ENCODE measurements at regions not wholly inside any gene's neighbourhood (a gene's known extent, or its start where the extent isn't known, plus 50 kb on each side); places are given as distances from the start of the nearest gene placed in this dataset.
"Not testable (repeated sequence)": the region's sequence is repeated elsewhere in the genome, so short reads cannot be mapped to it uniquely, and the experiment has no call there.

- not testable (repeated sequence) for H3K4me1 ChIP-seq (ENCODE audit: control insufficient read depth, insufficient read depth, low read length, poor library complexity, severe bottlenecking); DNase-seq; H3K9me3 ChIP-seq (ENCODE audit: control insufficient read depth, low read length); H3K27me3 ChIP-seq (replicated peaks; ENCODE audit: control insufficient read depth, insufficient read depth, low read length, poor library complexity, severe bottlenecking); H3K4me3 ChIP-seq (ENCODE audit: insufficient read depth, low read depth, low read length, poor library complexity, severe bottlenecking); H3K36me3 ChIP-seq (ENCODE audit: control insufficient read depth, insufficient read depth, low read length); H3K27ac ChIP-seq (ENCODE audit: insufficient read depth, low read length, poor library complexity, severe bottlenecking)
Observed at GRCh38 chr1:65087519-65087918, 60.5 kb upstream of the AK4 start.

- H3K4me1 ChIP-seq (ENCODE audit: control insufficient read depth, insufficient read depth, low read length, poor library complexity, severe bottlenecking): no peaks in the 10 kb centered on the region
- no peaks in the 10 kb centered on the region for H3K36me3 ChIP-seq (ENCODE audit: control insufficient read depth, insufficient read depth, low read length)
- H3K4me3 ChIP-seq (ENCODE audit: insufficient read depth, low read depth, low read length, poor library complexity, severe bottlenecking): no peak overlapping the region
- H3K27me3 ChIP-seq (replicated peaks; ENCODE audit: control insufficient read depth, insufficient read depth, low read length, poor library complexity, severe bottlenecking): no peaks in the 10 kb centered on the region
- no peak for DNase-seq
- H3K27ac ChIP-seq (ENCODE audit: insufficient read depth, low read length, poor library complexity, severe bottlenecking): no peak overlapping the region
- no peaks in the 10 kb centered on the region for H3K9me3 ChIP-seq (ENCODE audit: control insufficient read depth, low read length)
Observed at GRCh38 chr1:65090406-65090805, 57.6 kb upstream of the AK4 start.

- H3K4me3 ChIP-seq (ENCODE audit: insufficient read depth, low read depth, low read length, poor library complexity, severe bottlenecking): no peak overlapping the region
- H3K4me1 ChIP-seq (ENCODE audit: control insufficient read depth, insufficient read depth, low read length, poor library complexity, severe bottlenecking): no peaks in the 10 kb centered on the region
- no peaks in the 10 kb centered on the region for H3K27me3 ChIP-seq (replicated peaks; ENCODE audit: control insufficient read depth, insufficient read depth, low read length, poor library complexity, severe bottlenecking)
- no peak overlapping the region for H3K27ac ChIP-seq (ENCODE audit: insufficient read depth, low read length, poor library complexity, severe bottlenecking)
- no peak for DNase-seq
- no peaks in the 10 kb centered on the region for H3K36me3 ChIP-seq (ENCODE audit: control insufficient read depth, insufficient read depth, low read length)
- no peaks in the 10 kb centered on the region for H3K9me3 ChIP-seq (ENCODE audit: control insufficient read depth, low read length)
Observed at GRCh38 chr1:65092691-65093090, 55.3 kb upstream of the AK4 start.

- Histone ChIP-seq H3K4me1 (ENCODE audit: control insufficient read depth, insufficient read depth, low read length, poor library complexity, severe bottlenecking) (no peaks in the 10 kb centered on the region), H3K27ac (ENCODE audit: insufficient read depth, low read length, poor library complexity, severe bottlenecking) (no peak overlapping the region), H3K27me3 (replicated peaks; ENCODE audit: control insufficient read depth, insufficient read depth, low read length, poor library complexity, severe bottlenecking) (no peaks in the 10 kb centered on the region), H3K9me3 (ENCODE audit: control insufficient read depth, low read length) (no peaks in the 10 kb centered on the region), H3K36me3 (ENCODE audit: control insufficient read depth, insufficient read depth, low read length) (no peaks in the 10 kb centered on the region), H3K4me3 (ENCODE audit: insufficient read depth, low read depth, low read length, poor library complexity, severe bottlenecking) (no peak overlapping the region)
- no peak for DNase-seq
Observed at GRCh38 chr1:65097076-65097475, 50.9 kb upstream of the AK4 start.

Measured in effector memory CD4-positive, alpha-beta T cell (primary cell).